Panc1 (cell line): ENCODE measurements at regions not wholly inside any gene's neighbourhood (a gene's known extent, or its start where the extent isn't known, plus 50 kb on each side); places are given as distances from the start of the nearest gene placed in this dataset.

Source experiments
- ATAC-seq: fragments of 200-7000 bp; cut with Tn5 transposase; 2 replicates; pipeline ENCODE4 v1.9.1; 2020; ENCODE audit warnings: mild to moderate bottlenecking, moderate library complexity
- BruUV-seq: library from RNA; stranded (reverse); fragments of 400-500 nt; replicated peaks from 2 replicates; lab custom pipeline; 2021; lab: Mats Ljungman, UMichigan
- CTCF ChIA-PET: fragments of 300-600 bp; sonication (Branson Sonifier 250); formaldehyde crosslinking; loops from one replicate; lab custom pipeline; 2022; ENCODE audit warnings: antibody characterized with exemption; lab: Charles Lee
- POLR2A ChIA-PET: fragments of 300-600 bp; sonication (Branson Sonifier 250); formaldehyde crosslinking; loops from one replicate; lab custom pipeline; 2022; ENCODE audit warnings: antibody characterized with exemption; lab: Charles Lee
- DNase-seq: peaks from one replicate; pipeline ENCODE4 v3.0.0-alpha.2; 2010; ENCODE audit warnings: low read depth, low spot score
- H3K27ac ChIP-seq: 2 replicates; pipeline ENCODE4 v1.5.1; 2011; ENCODE audit warnings: mild to moderate bottlenecking, low read length, inconsistent platforms
- H3K27me3 ChIP-seq: fragments of 200-500 bp; sonication (Bioruptor generic); 2 replicates; pipeline ENCODE4 v1.6.0; 2014; ENCODE audit warnings: low read length, inconsistent platforms; ENCODE audit not compliant: control insufficient read depth, insufficient read depth
- H3K36me3 ChIP-seq: fragments of 200-500 bp; sonication (Bioruptor generic); 2 replicates; pipeline ENCODE4 v1.5.1; 2014; ENCODE audit warnings: inconsistent platforms, mild to moderate bottlenecking, low read length, moderate library complexity; ENCODE audit not compliant: control insufficient read depth, insufficient read depth
- H3K4me1 ChIP-seq: 2 replicates; pipeline ENCODE4 v1.5.1; 2011; ENCODE audit warnings: inconsistent platforms, mild to moderate bottlenecking, low read length, moderate library complexity; ENCODE audit not compliant: control insufficient read depth, insufficient read depth
- H3K4me3 ChIP-seq, 2 experiments: 2 replicates each; pipeline ENCODE4 v1.5.1; 2011 to 2012; ENCODE audit warnings: low read depth in 2 of 2, low read length in 2 of 2, mild to moderate bottlenecking in 2 of 2, inconsistent platforms in 1 of 2, moderate library complexity in 1 of 2
- H3K9me3 ChIP-seq: fragments of 200-500 bp; sonication (Bioruptor generic); 2 replicates; pipeline ENCODE4 v1.5.1; 2014; ENCODE audit warnings: low read depth, mild to moderate bottlenecking, inconsistent platforms, low read length, moderate library complexity; ENCODE audit not compliant: control insufficient read depth, insufficient read depth
- CTCF ChIP-seq: fragments of 450-650 bp; IDR thresholded peaks from 2 replicates; pipeline ENCODE4 v1.5.1; 2017; ENCODE audit warnings: mild to moderate bottlenecking
- POLR2AphosphoS5 ChIP-seq: IDR thresholded peaks from 2 replicates; pipeline ENCODE4 v1.6.1; 2012; ENCODE audit warnings: mild to moderate bottlenecking, low read depth, low read length, moderate library complexity
- REST ChIP-seq, 2 experiments: IDR thresholded peaks; 2 replicates each; pipeline ENCODE4 v1.6.1; 2011 to 2012; ENCODE audit warnings: low read depth in 2 of 2, control low read depth in 1 of 2, low read length in 1 of 2, mild to moderate bottlenecking in 1 of 2, moderate library complexity in 1 of 2; ENCODE audit not compliant: insufficient read depth in 1 of 2
- SIN3A ChIP-seq: IDR thresholded peaks from 2 replicates; pipeline ENCODE4 v1.6.1; 2012; ENCODE audit warnings: low read depth, mild to moderate bottlenecking, low read length, moderate library complexity, borderline replicate concordance; ENCODE audit not compliant: insufficient read depth
- TCF7L2 ChIP-seq: IDR thresholded peaks from 2 replicates; pipeline ENCODE4 v1.6.1; 2011; ENCODE audit warnings: mild to moderate bottlenecking, low read depth, low read length, inconsistent platforms
- in situ Hi-C: cut with HindIII; loops from 2 replicates; pipeline ENCODE4 v1.10.0; 2016; ENCODE audit warnings: low sequenced_read_pairs, low pct_unique_long_range_greater_than_20kb
- intact Hi-C: fragments of 100-400 bp; cut with micrococcal nuclease; formaldehyde crosslinking; loops from one replicate; pipeline ENCODE4 v1.10.0; 2022; ENCODE audit not compliant: unreplicated experiment

GRCh38 chr5:39485079-39485478, 60.3 kb upstream of the DAB2 start:
- Histone ChIP-seq H3K27ac (no peak overlapping the region), H3K4me3 (no peak overlapping the region), H3K27me3 (no peaks in the 10 kb centered on the region), H3K4me1 (no peaks in the 10 kb centered on the region), H3K9me3 (no peaks in the 10 kb centered on the region), H3K36me3 (no peaks in the 10 kb centered on the region)
- intact Hi-C loops, result no loop called here
- DNase-seq (no peak), ATAC-seq (no peak)
- BruUV-seq, result no TSS peak
- CTCF ChIA-PET, result no interaction called here
- TF ChIP-seq POLR2AphosphoS5 (no peak), CTCF (no peak), SIN3A (no peak), REST (IDR thresholded peaks at IDR 0.05; ENCODE audit: insufficient read depth in 1 of 2, low read depth in 2 of 2, low read length in 1 of 2) (no peak), TCF7L2 (no peak)
- POLR2A ChIA-PET, result no interaction called here
- in situ Hi-C loops, result no loop called here

DNA sequence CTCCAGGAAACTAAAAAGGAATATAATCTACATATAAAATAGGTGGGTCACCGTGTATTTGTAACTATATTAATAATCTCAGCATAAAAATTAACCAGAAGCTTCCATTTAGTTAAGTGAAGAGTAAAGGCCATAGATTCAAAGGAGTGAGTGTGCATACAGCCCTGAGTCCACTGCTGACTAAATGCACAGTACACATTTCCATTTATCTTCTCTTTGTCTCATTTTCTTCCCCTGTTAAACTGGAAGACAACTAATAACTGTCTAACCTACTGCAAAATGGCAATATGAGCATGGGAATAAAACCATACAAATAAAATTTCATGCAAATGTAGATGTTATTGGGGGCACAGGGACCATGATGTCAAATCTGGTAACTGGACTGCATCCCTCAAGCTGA, 59.9 kb upstream of the DAB2 start:
- ChIA-PET CTCF (no interaction called here), POLR2A (no interaction called here)
- in situ Hi-C loops (no loop called here), intact Hi-C loops (no loop called here)
- no peaks in the 10 kb centered on the region for H3K4me1 ChIP-seq
- H3K27me3 ChIP-seq, result no peaks in the 10 kb centered on the region
- no peak for TF ChIP-seq TCF7L2
- no peak for TF ChIP-seq POLR2AphosphoS5
- no peak for TF ChIP-seq SIN3A
- no peak for TF ChIP-seq REST (IDR thresholded peaks at IDR 0.05; ENCODE audit: insufficient read depth in 1 of 2, low read depth in 2 of 2, low read length in 1 of 2)
- no peaks in the 10 kb centered on the region for H3K36me3 ChIP-seq
- DNase-seq, result no peak
- no peaks in the 10 kb centered on the region for H3K9me3 ChIP-seq
- no TSS peak for BruUV-seq
- H3K27ac ChIP-seq, result no peak overlapping the region
- no peak overlapping the region for H3K4me3 ChIP-seq
- ATAC-seq, result no peak
